T-cell (primary cell): ENCODE measurements at regions not wholly inside any gene's neighbourhood (a gene's known extent, or its start where the extent isn't known, plus 50 kb on each side); places are given as distances from the start of the nearest gene placed in this dataset.
"Not testable (repeated sequence)": the region's sequence is repeated elsewhere in the genome, so short reads cannot be mapped to it uniquely, and the experiment has no call there.

Experiments
- ATAC-seq, 4 experiments: fragments of 200-7000 bp in 3 of 4; fragments of 150-1000 bp in 1 of 4; cut with Tn5 transposase; replicated peaks in 1 of 4; 1 replicate in 3 of 4; 2 replicates in 1 of 4; pipeline ENCODE4 v1.10.0; 2021; ENCODE audit warnings: moderate library complexity in 3 of 4, mild to moderate bottlenecking in 2 of 4, moderate number of reproducible peaks in 1 of 4
- CTCF ChIA-PET, 2 donors: fragments of 300-600 bp; sonication (Branson Sonifier 250); formaldehyde crosslinking; loops; one replicate each; lab custom pipeline; 2022; ENCODE audit warnings: antibody characterized with exemption in 2 of 2; lab: Charles Lee
- POLR2A ChIA-PET, 2 donors: fragments of 300-600 bp; sonication (Branson Sonifier 250); formaldehyde crosslinking; loops; one replicate each; lab custom pipeline; 2022; ENCODE audit warnings: antibody characterized with exemption in 2 of 2; lab: Charles Lee
- DNase-seq, 35 experiments: peaks; one replicate each; pipeline versions ENCODE4 v3.0.0 to v3.0.0-alpha.2; 2013 to 2023
- H3K27ac ChIP-seq: one replicate; pipeline ENCODE4 v1.5.1; 2013; ENCODE audit warnings: low read length
- H3K27me3 ChIP-seq, 2 experiments: replicated peaks in 1 of 2; 1 replicate in 1 of 2; 2 replicates in 1 of 2; pipeline versions ENCODE4 v1.6.1 to v1.7.0; 2013; ENCODE audit warnings: low read length in 1 of 2, mixed read lengths in 1 of 2; ENCODE audit not compliant: control insufficient read depth in 2 of 2, insufficient read depth in 2 of 2; ENCODE audit errors: extremely low read depth in 1 of 2
- H3K36me3 ChIP-seq, 2 donors: 1 replicate in 1 of 2; 2 replicates in 1 of 2; pipeline versions ENCODE4 v1.6.1 to v1.7.0; 2013; ENCODE audit warnings: low read length in 1 of 2; ENCODE audit not compliant: control insufficient read depth in 2 of 2, insufficient read depth in 1 of 2; ENCODE audit errors: extremely low read depth in 1 of 2
- H3K4me1 ChIP-seq, 2 experiments: 1 replicate in 1 of 2; 2 replicates in 1 of 2; pipeline versions ENCODE4 v1.6.1 to v1.7.0; 2013; ENCODE audit warnings: low read length in 2 of 2, mixed read lengths in 1 of 2; ENCODE audit not compliant: insufficient read depth in 2 of 2, control insufficient read depth in 1 of 2; ENCODE audit errors: extremely low read depth in 1 of 2
- H3K4me3 ChIP-seq, 2 donors: 1 replicate in 1 of 2; 2 replicates in 1 of 2; pipeline versions ENCODE4 v1.5.1 to v1.7.0; 2013; ENCODE audit warnings: mild to moderate bottlenecking in 2 of 2, low read length in 1 of 2, moderate library complexity in 1 of 2; ENCODE audit not compliant: control insufficient read depth in 1 of 2; ENCODE audit errors: extremely low read depth in 1 of 2
- H3K9me3 ChIP-seq: 2 replicates; pipeline ENCODE4 v1.7.0; 2013
- H3K27ac Mint-ChIP-seq, 2 donors: one replicate each; pipeline ENCODE4 v1.8.0; 2020 to 2021; ENCODE audit warnings: mild to moderate bottlenecking in 2 of 2, mixed read lengths in 2 of 2
- H3K27me3 Mint-ChIP-seq, 2 donors: one replicate each; pipeline ENCODE4 v1.8.0; 2021 to 2022; ENCODE audit warnings: mixed read lengths in 2 of 2
- H3K36me3 Mint-ChIP-seq: one replicate; pipeline ENCODE4 v1.8.0; 2021; ENCODE audit warnings: mixed read lengths
- H3K4me1 Mint-ChIP-seq, 3 donors: one replicate each; pipeline ENCODE4 v1.8.0; 2020 to 2022; ENCODE audit warnings: mixed read lengths in 3 of 3, mild to moderate bottlenecking in 1 of 3
- H3K4me3 Mint-ChIP-seq, 3 donors: one replicate each; pipeline ENCODE4 v1.8.0; 2020 to 2022; ENCODE audit warnings: mild to moderate bottlenecking in 3 of 3, mixed read lengths in 3 of 3, moderate library complexity in 3 of 3
- H3K9me3 Mint-ChIP-seq, 3 donors: one replicate each; pipeline ENCODE4 v1.8.0; 2020 to 2022; ENCODE audit warnings: mixed read lengths in 3 of 3
- WGBS: methylation state at CpG from one replicate; pipeline ENCODE4 v1.1.5; 2013; ENCODE audit warnings: missing lambda C conversion rate; ENCODE audit not compliant: insufficient coverage; 5-methylcytosine and 5-hydroxymethylcytosine counted together

GRCh38 chr6:81584156-81584555 lies 168.3 kb downstream of the TENT5A start:
- ATAC-seq, H3K4me1 ChIP-seq, H3K27me3 ChIP-seq, H3K27ac Mint-ChIP-seq, DNase-seq, H3K36me3 ChIP-seq, H3K27ac ChIP-seq, H3K4me3 ChIP-seq, H3K4me1 Mint-ChIP-seq, H3K36me3 Mint-ChIP-seq, POLR2A ChIA-PET, H3K9me3 ChIP-seq, CTCF ChIA-PET, H3K4me3 Mint-ChIP-seq, H3K27me3 Mint-ChIP-seq: not testable (repeated sequence)
- no CpG with 5 or more reads among the region's 2 CpGs for whole genome bisulfite sequencing
- peaks cover 10 to 21% (median 15%) of the 10 kb centered on the region in 3 donors for H3K9me3 Mint-ChIP-seq

- ATAC-seq: no peak
- POLR2A ChIA-PET: no interaction called here
- no peaks in the 10 kb centered on the region for H3K27me3 ChIP-seq
- H3K4me1 ChIP-seq: no peaks in the 10 kb centered on the region
- H3K9me3 ChIP-seq: no peaks in the 10 kb centered on the region
- Mint-ChIP-seq H3K4me1 (no peaks in the 10 kb centered on the region), H3K27ac (no peak overlapping the region), H3K36me3 (no peaks in the 10 kb centered on the region), H3K27me3 (no peaks in the 10 kb centered on the region), H3K9me3 (peaks cover 0 to 24% (median 17%) of the 10 kb centered on the region in 3 donors), H3K4me3 (no peak overlapping the region)
- H3K27ac ChIP-seq: no peak overlapping the region
- CTCF ChIA-PET: no interaction called here
- no peak for DNase-seq
- no peak overlapping the region for H3K4me3 ChIP-seq
- no peaks in the 10 kb centered on the region for H3K36me3 ChIP-seq
These were observed 177.0 kb downstream of the TENT5A start for GRCh38 chr6:81575442-81575841.

- H3K27ac Mint-ChIP-seq: no peak overlapping the region
These were observed 180.5 kb downstream of the TENT5A start for GRCh38 chr6:81572020-81572419.

GRCh38 chr6:81570681-81571080 lies 181.8 kb downstream of the TENT5A start:
- no peak overlapping the region for H3K4me3 Mint-ChIP-seq
- DNase-seq (no peak), ATAC-seq (no peak)
- Histone ChIP-seq H3K27ac (no peak overlapping the region), H3K27me3 (no peaks in the 10 kb centered on the region), H3K4me3 (no peak overlapping the region), H3K36me3 (no peaks in the 10 kb centered on the region), H3K4me1 (no peaks in the 10 kb centered on the region), H3K9me3 (no peaks in the 10 kb centered on the region)
- ChIA-PET CTCF (no interaction called here), POLR2A (no interaction called here)
- H3K36me3 Mint-ChIP-seq: no peaks in the 10 kb centered on the region
- 50% methylated on average over 1 of the region's 1 CpG for WGBS
- H3K9me3 Mint-ChIP-seq: peaks cover 0 to 8% (median 4%) of the 10 kb centered on the region in 3 donors
- H3K27me3 Mint-ChIP-seq: no peaks in the 10 kb centered on the region
- H3K27ac Mint-ChIP-seq: no peak overlapping the region
- H3K4me1 Mint-ChIP-seq: no peaks in the 10 kb centered on the region

More at GRCh38 chr6:81572020-81572419, 180.5 kb downstream of the TENT5A start:
- no peaks in the 10 kb centered on the region for H3K4me1 ChIP-seq
- no peak for ATAC-seq
- no peaks in the 10 kb centered on the region for H3K27me3 ChIP-seq
- Mint-ChIP-seq H3K36me3 (no peaks in the 10 kb centered on the region), H3K4me3 (no peak overlapping the region), H3K4me1 (no peaks in the 10 kb centered on the region), H3K9me3 (peaks cover 4 to 15% (median 6%) of the 10 kb centered on the region in 3 donors), H3K27me3 (no peaks in the 10 kb centered on the region)
- ChIA-PET CTCF (no interaction called here), POLR2A (no interaction called here)
- DNase-seq: no peak
- no peaks in the 10 kb centered on the region for H3K36me3 ChIP-seq
- H3K27ac ChIP-seq: no peak overlapping the region
- no CpG with 5 or more reads among the region's 2 CpGs for WGBS
- no peak overlapping the region for H3K4me3 ChIP-seq
- H3K9me3 ChIP-seq: no peaks in the 10 kb centered on the region

- no peaks in the 10 kb centered on the region for H3K27me3 ChIP-seq
- H3K4me3 ChIP-seq: no peak overlapping the region
- CTCF ChIA-PET: no interaction called here
- no peaks in the 10 kb centered on the region for H3K36me3 Mint-ChIP-seq
- ATAC-seq (no peak), DNase-seq (no peak)
- H3K36me3 ChIP-seq: no peaks in the 10 kb centered on the region
- 33% methylated on average over 1 of the region's 2 CpGs for WGBS
- no peak overlapping the region for H3K27ac Mint-ChIP-seq
- H3K27ac ChIP-seq: no peak overlapping the region
- no peaks in the 10 kb centered on the region for H3K4me1 ChIP-seq
- H3K27me3 Mint-ChIP-seq: no peaks in the 10 kb centered on the region
- peaks cover 0 to 4% (median 3%) of the 10 kb centered on the region in 3 donors for H3K9me3 Mint-ChIP-seq
- POLR2A ChIA-PET: no interaction called here
- no peaks in the 10 kb centered on the region for H3K9me3 ChIP-seq
- no peak overlapping the region for H3K4me3 Mint-ChIP-seq
- no peaks in the 10 kb centered on the region for H3K4me1 Mint-ChIP-seq
These were observed 183.5 kb downstream of the TENT5A start for GRCh38 chr6:81568973-81569372.

- WGBS: no CpG with 5 or more reads among the region's 2 CpGs
- Mint-ChIP-seq H3K9me3 (peaks cover 0 to 7% (median 3%) of the 10 kb centered on the region in 3 donors), H3K36me3 (no peaks in the 10 kb centered on the region), H3K4me1 (no peaks in the 10 kb centered on the region), H3K27me3 (no peaks in the 10 kb centered on the region), H3K27ac (no peak overlapping the region), H3K4me3 (no peak overlapping the region)
- Histone ChIP-seq H3K4me1 (no peaks in the 10 kb centered on the region), H3K27me3 (no peaks in the 10 kb centered on the region), H3K4me3 (no peak overlapping the region), H3K27ac (no peak overlapping the region), H3K36me3 (no peaks in the 10 kb centered on the region), H3K9me3 (no peaks in the 10 kb centered on the region)
- ChIA-PET CTCF (no interaction called here), POLR2A (no interaction called here)
- ATAC-seq: no peak
- DNase-seq: no peak
These were observed 187.4 kb downstream of the TENT5A start for GRCh38 chr6:81565071-81565470.

GRCh38 chr6:81564470-81565068 lies 187.9 kb downstream of the TENT5A start:
- no peak overlapping the region for H3K27ac Mint-ChIP-seq
- no peaks in the 10 kb centered on the region for H3K27me3 ChIP-seq
- no peak overlapping the region for H3K4me3 Mint-ChIP-seq
- DNase-seq (no peak), ATAC-seq (no peak)
- ChIA-PET CTCF (no interaction called here), POLR2A (no interaction called here)
- H3K9me3 Mint-ChIP-seq: peaks cover 0 to 7% (median 3%) of the 10 kb centered on the region in 3 donors
- no peak overlapping the region for H3K4me3 ChIP-seq
- H3K36me3 ChIP-seq: no peaks in the 10 kb centered on the region
- H3K4me1 Mint-ChIP-seq: no peaks in the 10 kb centered on the region
- H3K27ac ChIP-seq: no peak overlapping the region
- no peaks in the 10 kb centered on the region for H3K9me3 ChIP-seq
- no peaks in the 10 kb centered on the region for H3K27me3 Mint-ChIP-seq
- H3K36me3 Mint-ChIP-seq: no peaks in the 10 kb centered on the region
- WGBS: no CpG with 5 or more reads among the region's 2 CpGs
- H3K4me1 ChIP-seq: no peaks in the 10 kb centered on the region
